ENCODE measurements at regions not wholly inside any gene's neighbourhood (a gene's known extent, or its start where the extent isn't known, plus 50 kb on each side); places are given as distances from the start of the nearest gene placed in this dataset.

GRCh38 chr6:33923857-33924514 lies 120.2 kb upstream of the MLN start:
- H3K27me3 Mint-ChIP-seq = peaks cover 15% of the 10 kb centered on the region
- intact Hi-C loops (cut with micrococcal nuclease) = no loop called here

GRCh38 chr6:33921745-33922144 lies 117.9 kb upstream of the MLN start:
- H3K9me3 Mint-ChIP-seq = no peaks in the 10 kb centered on the region
- H3K27ac Mint-ChIP-seq = no peak overlapping the region
- H3K27me3 Mint-ChIP-seq = peaks cover 14% of the 10 kb centered on the region
- peaks cover 13% of the 10 kb centered on the region for H3K4me1 Mint-ChIP-seq (ENCODE audit: low read depth)
- intact Hi-C loops (cut with micrococcal nuclease) = no loop called here
- no peaks in the 10 kb centered on the region for H3K36me3 Mint-ChIP-seq (ENCODE audit: low read depth)
- H3K4me3 Mint-ChIP-seq = no peak overlapping the region

More at GRCh38 chr6:33923857-33924514, 120.2 kb upstream of the MLN start:
- H3K36me3 Mint-ChIP-seq (ENCODE audit: low read depth) = no peaks in the 10 kb centered on the region
- H3K4me1 Mint-ChIP-seq (ENCODE audit: low read depth) = peaks cover 13% of the 10 kb centered on the region
- H3K27ac Mint-ChIP-seq = no peak overlapping the region
- no peaks in the 10 kb centered on the region for H3K9me3 Mint-ChIP-seq
- H3K4me3 Mint-ChIP-seq = no peak overlapping the region

- Mint-ChIP-seq H3K27ac (no peak overlapping the region), H3K36me3 (ENCODE audit: low read depth) (no peaks in the 10 kb centered on the region), H3K4me1 (ENCODE audit: low read depth) (peaks cover 30% of the 10 kb centered on the region), H3K27me3 (peaks cover 30% of the 10 kb centered on the region), H3K4me3 (no peak overlapping the region), H3K9me3 (no peaks in the 10 kb centered on the region)
- intact Hi-C loops (cut with micrococcal nuclease) = no loop called here
Observed at GRCh38 chr6:33918175-33918695, 114.4 kb upstream of the MLN start.

- Mint-ChIP-seq H3K36me3 (ENCODE audit: low read depth) (no peaks in the 10 kb centered on the region), H3K27me3 (peaks cover 45% of the 10 kb centered on the region), H3K9me3 (no peaks in the 10 kb centered on the region), H3K27ac (peak overlapping the region; percentile 74), H3K4me3 (no peak overlapping the region), H3K4me1 (ENCODE audit: low read depth) (peaks cover 47% of the 10 kb centered on the region)
- intact Hi-C loops (cut with micrococcal nuclease) = no loop called here
Observed at GRCh38 chr6:33915134-33915533, 111.3 kb upstream of the MLN start.

GRCh38 chr6:33914645-33915044 lies 110.8 kb upstream of the MLN start:
- Mint-ChIP-seq H3K4me3 (no peak overlapping the region), H3K27ac (peak overlapping the region; percentile 74), H3K27me3 (peaks cover 46% of the 10 kb centered on the region), H3K9me3 (no peaks in the 10 kb centered on the region), H3K4me1 (ENCODE audit: low read depth) (peaks cover 47% of the 10 kb centered on the region), H3K36me3 (ENCODE audit: low read depth) (no peaks in the 10 kb centered on the region)
- intact Hi-C loops (cut with micrococcal nuclease) = no loop called here

- peak overlapping the region; percentile 5 for H3K27ac Mint-ChIP-seq
Observed at GRCh38 chr6:33912195-33912594, 108.4 kb upstream of the MLN start.

GRCh38 chr6:33911488-33911887 lies 107.7 kb upstream of the MLN start:
- no peak overlapping the region for H3K27ac Mint-ChIP-seq
- no peaks in the 10 kb centered on the region for H3K36me3 Mint-ChIP-seq (ENCODE audit: low read depth)
- H3K9me3 Mint-ChIP-seq = no peaks in the 10 kb centered on the region
- peaks cover 59% of the 10 kb centered on the region for H3K4me1 Mint-ChIP-seq (ENCODE audit: low read depth)
- peaks cover 56% of the 10 kb centered on the region for H3K27me3 Mint-ChIP-seq
- H3K4me3 Mint-ChIP-seq = no peak overlapping the region
- intact Hi-C loops (cut with micrococcal nuclease) = no loop called here

More at GRCh38 chr6:33912195-33912594, 108.4 kb upstream of the MLN start:
- H3K4me1 Mint-ChIP-seq (ENCODE audit: low read depth) = peaks cover 52% of the 10 kb centered on the region
- H3K36me3 Mint-ChIP-seq (ENCODE audit: low read depth) = no peaks in the 10 kb centered on the region
- intact Hi-C loops (cut with micrococcal nuclease) = no loop called here
- no peaks in the 10 kb centered on the region for H3K9me3 Mint-ChIP-seq
- no peak overlapping the region for H3K4me3 Mint-ChIP-seq
- peaks cover 50% of the 10 kb centered on the region for H3K27me3 Mint-ChIP-seq

GRCh38 chr6:33910594-33910993 lies 106.8 kb upstream of the MLN start:
- no peak overlapping the region for H3K27ac Mint-ChIP-seq
- H3K4me3 Mint-ChIP-seq = no peak overlapping the region
- peaks cover 52% of the 10 kb centered on the region for H3K27me3 Mint-ChIP-seq
- peaks cover 65% of the 10 kb centered on the region for H3K4me1 Mint-ChIP-seq (ENCODE audit: low read depth)
- intact Hi-C loops (cut with micrococcal nuclease) = no loop called here
- H3K9me3 Mint-ChIP-seq = no peaks in the 10 kb centered on the region
- H3K36me3 Mint-ChIP-seq (ENCODE audit: low read depth) = no peaks in the 10 kb centered on the region

GRCh38 chr6:33909737-33910136 lies 105.9 kb upstream of the MLN start:
- Mint-ChIP-seq H3K9me3 (no peaks in the 10 kb centered on the region), H3K27ac (no peak overlapping the region), H3K36me3 (ENCODE audit: low read depth) (no peaks in the 10 kb centered on the region), H3K4me1 (ENCODE audit: low read depth) (peaks cover 65% of the 10 kb centered on the region), H3K4me3 (no peak overlapping the region), H3K27me3 (peaks cover 56% of the 10 kb centered on the region)
- intact Hi-C loops (cut with micrococcal nuclease) = no loop called here

GRCh38 chr6:33908025-33908424 lies 104.2 kb upstream of the MLN start:
- intact Hi-C loops (cut with micrococcal nuclease) = no loop called here
- no peak overlapping the region for H3K27ac Mint-ChIP-seq
- H3K36me3 Mint-ChIP-seq (ENCODE audit: low read depth) = no peaks in the 10 kb centered on the region
- H3K4me1 Mint-ChIP-seq (ENCODE audit: low read depth) = peaks cover 63% of the 10 kb centered on the region
- H3K9me3 Mint-ChIP-seq = no peaks in the 10 kb centered on the region
- no peak overlapping the region for H3K4me3 Mint-ChIP-seq
- peaks cover 50% of the 10 kb centered on the region for H3K27me3 Mint-ChIP-seq

GRCh38 chr6:33907227-33907626 lies 103.4 kb upstream of the MLN start:
- Mint-ChIP-seq H3K36me3 (ENCODE audit: low read depth) (no peaks in the 10 kb centered on the region), H3K27ac (peak overlapping the region; percentile 25)
- intact Hi-C loops (cut with micrococcal nuclease) = no loop called here

GRCh38 chr6:33906439-33906838 lies 102.6 kb upstream of the MLN start:
- Mint-ChIP-seq H3K36me3 (ENCODE audit: low read depth) (no peaks in the 10 kb centered on the region), H3K4me3 (no peak overlapping the region), H3K27ac (no peak overlapping the region), H3K4me1 (ENCODE audit: low read depth) (peaks cover 65% of the 10 kb centered on the region), H3K9me3 (no peaks in the 10 kb centered on the region), H3K27me3 (peaks cover 44% of the 10 kb centered on the region)
- intact Hi-C loops (cut with micrococcal nuclease) = no loop called here

More at GRCh38 chr6:33907227-33907626, 103.4 kb upstream of the MLN start:
- Mint-ChIP-seq H3K9me3 (no peaks in the 10 kb centered on the region), H3K4me1 (ENCODE audit: low read depth) (peaks cover 65% of the 10 kb centered on the region), H3K4me3 (no peak overlapping the region), H3K27me3 (peaks cover 45% of the 10 kb centered on the region)

GRCh38 chr6:33905071-33905609 lies 101.3 kb upstream of the MLN start:
- peaks cover 61% of the 10 kb centered on the region for H3K4me1 Mint-ChIP-seq (ENCODE audit: low read depth)
- peaks cover 45% of the 10 kb centered on the region for H3K27me3 Mint-ChIP-seq
- no peak overlapping the region for H3K4me3 Mint-ChIP-seq
- no peaks in the 10 kb centered on the region for H3K9me3 Mint-ChIP-seq
- no peaks in the 10 kb centered on the region for H3K36me3 Mint-ChIP-seq (ENCODE audit: low read depth)
- H3K27ac Mint-ChIP-seq = no peak overlapping the region
- intact Hi-C loops (cut with micrococcal nuclease) = no loop called here

- intact Hi-C loops (cut with micrococcal nuclease) = no loop called here
- Mint-ChIP-seq H3K9me3 (no peaks in the 10 kb centered on the region), H3K36me3 (ENCODE audit: low read depth) (no peaks in the 10 kb centered on the region), H3K4me3 (no peak overlapping the region), H3K4me1 (ENCODE audit: low read depth) (peaks cover 61% of the 10 kb centered on the region), H3K27ac (no peak overlapping the region), H3K27me3 (peaks cover 46% of the 10 kb centered on the region)
Observed at GRCh38 chr6:33904747-33905065, 100.9 kb upstream of the MLN start.

Measured in dendritic cell treated with granulocyte-macrophage colony-stimulating factor and Interleukin-4, amounts not matched to agents 40 ng/mL and 50 ng/mL, for 4 days (primary cell).